PFSK-1 (cell line): ENCODE measurements at regions not wholly inside any gene's neighbourhood (a gene's known extent, or its start where the extent isn't known, plus 50 kb on each side); places are given as distances from the start of the nearest gene placed in this dataset.

Experiments
- FOXP2 ChIP-seq: optimal IDR thresholded peaks from 2 replicates; pipeline ENCODE3; 2011; ENCODE audit warnings: borderline replicate concordance, control low read depth, inconsistent platforms; ENCODE audit not compliant: insufficient read depth; ENCODE audit errors: extremely low read length, extremely low read depth
- POLR2AphosphoS5 ChIP-seq: IDR thresholded peaks from 2 replicates; pipeline ENCODE4 v1.6.1; 2012; ENCODE audit warnings: low read depth, mild to moderate bottlenecking, control low read depth, low read length, moderate library complexity
- REST ChIP-seq, 2 experiments: IDR thresholded peaks; 2 replicates each; pipeline versions ENCODE4 v1.6.1 to v1.8.0; 2011 to 2012; ENCODE audit warnings: low read depth in 2 of 2, low read length in 2 of 2, control low read depth in 1 of 2, inconsistent platforms in 1 of 2, mild to moderate bottlenecking in 1 of 2, moderate library complexity in 1 of 2; ENCODE audit not compliant: insufficient read depth in 1 of 2
- SIN3A ChIP-seq: IDR thresholded peaks from 2 replicates; pipeline ENCODE4 v1.6.1; 2012; ENCODE audit warnings: mild to moderate bottlenecking, low read length, moderate library complexity, borderline replicate concordance; ENCODE audit not compliant: insufficient read depth
- TAF1 ChIP-seq: IDR thresholded peaks from 2 replicates; pipeline ENCODE4 v1.6.1; 2012; ENCODE audit warnings: low read length, control low read depth, borderline replicate concordance; ENCODE audit not compliant: insufficient read depth

GRCh38 chr4:14335872-14336271 is 666.4 kb upstream of the CPEB2 start:
- TF ChIP-seq REST (IDR thresholded peaks at IDR 0.05; ENCODE audit: insufficient read depth in 1 of 2, low read depth in 2 of 2, low read length in 2 of 2) (no peak), TAF1 (no peak)

GRCh38 chr4:14336656-14337055 is 665.6 kb upstream of the CPEB2 start:
- TF ChIP-seq FOXP2 (no peak), TAF1 (no peak), REST (IDR thresholded peaks at IDR 0.05; ENCODE audit: insufficient read depth in 1 of 2, low read depth in 2 of 2, low read length in 2 of 2) (no peak), POLR2AphosphoS5 (no peak), SIN3A (no peak)

GRCh38 chr4:14337892-14338584 is 664.2 kb upstream of the CPEB2 start:
- no peak for TF ChIP-seq REST (IDR thresholded peaks at IDR 0.05; ENCODE audit: insufficient read depth in 1 of 2, low read depth in 2 of 2, low read length in 2 of 2)
- TF ChIP-seq SIN3A: no peak
- no peak for TF ChIP-seq FOXP2
- no peak for TF ChIP-seq POLR2AphosphoS5
- TF ChIP-seq TAF1: no peak

- TF ChIP-seq TAF1: no peak
- no peak for TF ChIP-seq POLR2AphosphoS5
- TF ChIP-seq FOXP2: no peak
Measured at GRCh38 chr4:14338585-14339265, 663.6 kb upstream of the CPEB2 start.

GRCh38 chr4:14339715-14340114 is 662.6 kb upstream of the CPEB2 start:
- TF ChIP-seq SIN3A (no peak), FOXP2 (no peak), TAF1 (no peak), POLR2AphosphoS5 (no peak), REST (IDR thresholded peaks at IDR 0.05; ENCODE audit: insufficient read depth in 1 of 2, low read depth in 2 of 2, low read length in 2 of 2) (no peak)
